GM21447 (cell line): ENCODE measurements at regions not wholly inside any gene's neighbourhood (a gene's known extent, or its start where the extent isn't known, plus 50 kb on each side); places are given as distances from the start of the nearest gene placed in this dataset.
"Not testable (repeated sequence)": the region's sequence is repeated elsewhere in the genome, so short reads cannot be mapped to it uniquely, and the experiment has no call there.

Source experiments
- ATAC-seq: cut with Tn5 transposase; IDR thresholded peaks from one replicate; pipeline ENCODE4 v1.9.1; 2021; ENCODE audit not compliant: unreplicated experiment

DNA sequence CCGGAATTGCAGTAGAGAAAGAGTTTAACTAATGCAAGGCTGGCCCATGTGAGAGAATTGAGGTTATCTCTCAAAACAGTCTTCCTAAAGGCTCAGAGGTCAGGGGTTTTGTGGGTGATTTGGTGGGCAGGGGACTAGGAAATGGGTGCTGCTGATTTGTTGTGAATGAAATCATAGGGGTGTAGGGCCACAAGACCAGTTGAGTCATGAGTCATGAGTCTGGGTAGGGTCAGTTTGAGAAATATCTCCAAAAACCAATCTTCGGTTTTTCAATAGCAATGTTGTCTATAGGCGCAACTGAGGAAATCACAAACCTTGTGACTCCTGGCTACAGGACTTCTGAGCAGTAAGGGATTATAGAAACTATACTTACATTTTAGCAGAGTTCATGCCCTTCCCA is 460.0 kb upstream of the NRP1 start:
- no peak for ATAC-seq

DNA sequence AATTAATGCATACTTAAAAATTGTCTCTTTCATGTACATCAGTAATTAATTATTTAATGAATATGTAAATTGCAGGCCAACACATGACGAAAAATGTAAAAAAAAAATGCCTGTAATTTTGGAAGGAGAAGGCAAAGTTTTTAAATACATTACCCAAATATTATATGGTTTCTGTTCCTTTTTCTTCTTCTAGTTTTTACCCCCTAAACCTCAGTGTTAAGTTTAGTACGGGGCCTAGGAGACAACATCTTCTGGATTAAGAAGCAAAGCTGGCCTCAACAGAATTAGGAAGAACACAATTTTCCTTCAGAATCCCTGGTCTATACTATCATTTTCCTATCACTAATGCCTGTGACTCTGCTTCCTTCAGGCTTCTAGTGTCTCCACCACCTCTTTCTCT is 459.3 kb upstream of the NRP1 start:
- no peak for ATAC-seq

- no peak for ATAC-seq
These were observed 456.8 kb upstream of the NRP1 start for GRCh38 chr10:33791272-33791660.

DNA sequence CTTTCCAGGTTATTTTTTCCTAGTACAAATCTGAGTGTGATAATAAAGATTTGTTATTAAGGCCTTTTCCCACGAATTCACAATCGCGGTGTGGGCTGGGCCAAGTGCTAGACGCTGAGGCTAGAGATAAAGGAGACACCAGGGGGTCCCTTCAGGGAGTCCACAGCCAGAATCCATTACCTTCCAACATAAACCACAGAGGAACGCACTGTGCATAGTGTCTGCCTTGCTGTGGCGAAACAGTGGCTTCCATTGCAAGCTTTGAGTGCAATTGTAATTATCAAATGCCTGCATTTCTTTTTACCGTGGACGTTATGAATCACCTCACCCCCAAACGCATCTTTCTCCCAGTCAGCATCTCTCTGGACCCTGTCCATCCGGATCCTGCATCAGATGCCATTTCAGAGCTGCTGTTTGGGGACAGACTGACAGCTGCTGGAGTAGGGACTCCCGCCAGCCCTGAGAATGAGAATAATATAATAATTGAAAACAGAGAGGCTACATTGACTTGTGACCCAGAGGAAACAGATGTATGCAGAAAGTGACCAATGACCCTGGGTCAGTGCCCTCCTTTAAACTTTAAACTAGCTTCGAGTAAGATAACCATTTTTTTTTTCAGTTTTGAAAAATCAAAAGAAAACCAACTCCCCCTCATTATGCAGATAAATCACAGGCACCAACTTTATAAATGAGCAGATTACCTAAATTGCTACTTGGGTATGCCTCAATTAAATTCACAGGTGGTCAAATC is 456.2 kb upstream of the NRP1 start:
- no peak for ATAC-seq

DNA sequence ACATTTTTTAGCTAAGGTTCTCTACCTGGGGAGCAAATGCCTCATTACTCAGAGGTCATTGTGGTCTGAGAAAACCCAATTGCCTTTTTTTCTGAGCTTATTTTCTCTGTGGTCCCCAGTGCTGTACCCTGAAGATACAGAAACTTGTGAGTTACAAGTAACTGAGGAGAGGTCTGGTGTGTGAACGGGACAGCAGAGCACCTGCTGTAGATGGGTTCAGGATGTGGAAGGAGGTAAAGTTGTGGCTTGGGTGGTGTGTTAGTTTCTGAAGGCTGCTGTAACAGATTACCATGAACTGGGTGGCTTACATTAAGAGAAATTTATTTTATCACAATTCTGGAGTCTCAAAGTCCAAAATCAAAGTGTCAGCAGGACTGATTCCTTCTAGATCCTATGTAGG is 449.1 kb upstream of the NRP1 start:
- no peak for ATAC-seq

DNA sequence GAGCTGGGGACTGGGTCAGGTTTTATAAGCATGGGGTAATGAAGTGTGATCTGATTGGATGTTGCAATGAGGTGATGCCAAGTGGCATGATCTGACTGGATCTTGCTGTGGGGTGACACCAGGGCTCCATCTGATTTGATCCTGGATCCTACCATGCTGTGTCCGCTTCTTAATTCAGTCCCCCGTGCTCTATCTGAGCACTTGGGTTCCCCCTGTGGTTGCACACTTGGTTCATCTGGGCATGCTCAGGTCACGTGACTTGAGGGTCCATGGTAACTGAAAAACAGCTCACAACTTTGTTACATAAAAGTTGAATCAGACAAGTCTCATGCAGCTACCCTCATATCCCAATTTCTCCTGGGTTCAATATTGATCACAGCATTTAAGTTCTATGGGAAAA is 448.6 kb upstream of the NRP1 start:
- no peak for ATAC-seq

DNA sequence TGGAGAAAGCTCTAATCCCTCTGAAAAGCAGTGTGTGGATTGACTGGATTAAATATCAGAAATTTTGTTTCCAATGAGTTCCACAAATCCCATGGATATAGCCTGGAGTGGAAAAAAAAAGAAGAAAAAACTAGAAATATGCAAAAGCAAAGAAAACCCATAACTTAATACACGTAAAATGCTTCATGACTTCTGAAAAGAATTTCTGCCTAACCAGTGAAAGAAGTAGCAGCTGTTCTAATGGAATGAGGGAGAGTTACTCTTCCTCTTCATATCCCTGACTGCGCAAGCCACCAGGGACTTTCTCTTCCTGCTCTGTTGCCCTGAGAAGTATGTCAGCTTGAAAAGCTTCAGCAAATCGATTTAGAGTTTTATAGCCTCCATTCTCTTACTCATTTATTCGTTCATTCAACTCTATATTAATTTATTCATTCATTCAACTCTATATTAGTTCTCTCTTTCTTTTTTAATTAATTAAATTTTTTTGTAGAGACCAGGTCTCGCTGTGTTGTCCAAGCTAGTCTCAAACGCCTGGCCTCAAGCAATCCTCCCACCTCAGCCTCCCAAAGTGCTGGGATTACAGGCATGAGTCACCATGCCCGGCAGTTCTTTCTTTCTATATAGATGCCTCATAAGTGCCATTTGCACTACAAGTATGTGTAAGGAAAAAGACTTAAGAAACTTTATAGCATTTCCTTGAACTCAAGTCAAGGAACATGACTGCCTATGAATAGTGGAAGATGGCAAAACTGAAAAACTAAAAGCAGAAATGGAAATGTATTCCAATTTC is 447.3 kb upstream of the NRP1 start:
- no peak for ATAC-seq

- no peak for ATAC-seq
These were observed 446.5 kb upstream of the NRP1 start for GRCh38 chr10:33780961-33781360.

- no peak for ATAC-seq
These were observed 442.8 kb upstream of the NRP1 start for GRCh38 chr10:33777223-33777622.

DNA sequence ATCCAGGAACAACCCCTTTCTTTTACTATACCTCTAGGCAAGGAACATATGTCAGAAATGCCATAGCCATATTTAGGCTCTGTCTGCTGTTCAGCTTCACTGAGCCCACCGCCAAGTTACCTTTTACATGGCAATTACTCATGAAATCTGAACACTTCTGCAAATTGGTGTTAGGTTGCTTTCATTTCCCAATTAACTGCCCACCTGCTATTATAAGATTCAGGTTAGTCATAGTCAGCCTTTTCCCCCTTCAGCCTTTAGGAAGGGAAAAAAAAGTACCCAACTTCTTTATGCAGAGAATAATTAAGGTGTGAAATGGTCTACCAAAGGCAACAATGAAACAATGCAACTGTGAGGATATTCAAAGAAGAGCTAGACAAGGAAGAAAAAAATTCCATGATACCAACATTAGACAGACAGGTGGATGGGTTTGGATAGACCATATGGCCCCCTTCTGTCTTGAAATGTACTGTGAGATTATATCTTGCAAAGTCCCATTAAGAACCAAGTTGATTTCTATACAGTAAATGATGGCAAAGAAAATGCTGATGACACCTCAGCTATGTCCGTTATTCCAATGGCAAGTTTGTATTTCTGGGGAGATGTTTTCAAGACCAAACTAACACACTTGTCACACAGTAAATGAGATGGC is 442.1 kb upstream of the NRP1 start:
- ATAC-seq, result no peak

GRCh38 chr10:33774857-33775256 is 440.4 kb upstream of the NRP1 start:
- no peak for ATAC-seq

DNA sequence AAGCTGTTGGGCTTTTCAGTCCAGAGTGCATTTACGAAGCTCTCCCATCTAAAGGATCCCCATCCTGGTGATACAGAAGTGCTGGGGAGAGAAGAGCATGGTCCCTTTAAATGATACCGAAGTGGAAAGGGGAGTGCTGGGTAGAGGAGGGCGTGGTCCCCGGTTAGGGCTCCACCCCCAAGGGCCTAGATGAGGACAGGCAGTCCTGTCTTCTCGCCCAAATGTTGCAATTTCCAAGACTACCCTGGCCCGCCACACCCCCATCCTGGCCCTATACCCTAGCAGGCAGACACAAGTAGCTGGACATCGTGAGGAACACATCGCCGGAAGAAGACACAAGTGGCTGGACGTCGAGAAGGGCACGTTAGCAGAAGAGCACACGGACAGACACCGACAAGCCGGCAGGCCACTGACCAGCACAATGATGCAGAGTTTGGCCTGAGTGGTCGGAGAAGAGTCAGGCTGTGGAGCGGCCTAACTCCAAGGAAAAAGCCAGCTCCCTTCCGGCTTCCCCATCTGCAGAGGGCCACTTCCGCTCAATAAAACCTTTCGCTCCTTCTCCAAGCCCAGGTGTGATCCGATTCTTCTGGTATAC is 439.5 kb upstream of the NRP1 start:
- ATAC-seq, result no peak

DNA sequence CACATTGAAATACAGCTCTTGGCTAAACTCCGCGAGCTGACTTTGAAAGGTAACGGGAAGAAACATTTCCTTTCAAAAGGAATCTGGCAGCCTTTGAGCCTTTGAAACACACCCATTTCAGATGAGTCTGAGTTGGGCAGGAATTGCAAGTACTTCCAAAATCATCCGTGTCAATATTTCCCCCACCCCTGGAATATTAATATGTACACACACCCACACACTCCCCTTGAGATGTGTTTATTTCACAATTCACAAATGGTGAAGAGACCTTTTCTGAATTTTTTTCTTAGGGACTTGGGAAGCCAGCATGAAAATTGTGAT is 438.7 kb upstream of the NRP1 start:
- ATAC-seq, result no peak

DNA sequence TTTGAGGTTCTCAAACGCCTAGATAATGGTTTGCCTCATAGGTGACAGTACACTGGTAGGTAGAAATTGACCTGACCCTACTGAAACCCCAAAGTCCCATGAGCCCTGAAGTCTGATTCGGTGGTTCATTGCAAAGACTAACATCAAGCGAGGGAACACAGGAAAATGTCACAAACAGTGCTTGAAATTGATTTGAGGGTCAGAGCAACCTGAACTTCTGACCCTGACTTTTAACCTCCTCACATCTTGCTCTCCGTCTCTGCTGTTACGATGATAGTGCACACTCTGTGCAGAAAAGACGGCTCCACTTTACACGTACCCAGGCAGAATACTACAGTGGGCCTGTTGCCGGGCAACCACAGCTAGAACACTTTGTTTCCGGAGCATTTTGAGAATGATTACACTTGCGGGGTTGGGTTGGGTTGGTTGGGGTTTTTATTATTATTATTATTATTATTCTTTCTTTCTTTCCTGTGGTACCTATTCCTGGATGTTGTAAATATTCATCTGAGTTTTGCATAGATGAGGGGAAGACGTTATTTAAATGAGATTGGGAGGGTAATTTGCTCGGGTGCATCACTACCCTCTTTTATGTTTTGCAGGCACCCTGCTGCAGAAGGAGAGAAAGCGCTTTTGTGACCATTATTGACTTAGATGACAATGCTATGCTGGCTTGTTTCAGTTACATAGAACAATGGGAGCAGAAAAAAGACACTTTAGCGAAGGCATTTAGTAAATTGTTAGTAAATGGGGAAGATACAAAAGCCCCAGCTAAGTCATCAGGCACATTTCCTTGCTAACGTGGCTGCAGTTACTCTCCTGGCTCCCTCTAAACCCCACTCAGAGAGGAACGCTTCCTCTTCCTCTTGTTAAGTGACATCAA is 438.1 kb upstream of the NRP1 start:
- no peak for ATAC-seq

DNA sequence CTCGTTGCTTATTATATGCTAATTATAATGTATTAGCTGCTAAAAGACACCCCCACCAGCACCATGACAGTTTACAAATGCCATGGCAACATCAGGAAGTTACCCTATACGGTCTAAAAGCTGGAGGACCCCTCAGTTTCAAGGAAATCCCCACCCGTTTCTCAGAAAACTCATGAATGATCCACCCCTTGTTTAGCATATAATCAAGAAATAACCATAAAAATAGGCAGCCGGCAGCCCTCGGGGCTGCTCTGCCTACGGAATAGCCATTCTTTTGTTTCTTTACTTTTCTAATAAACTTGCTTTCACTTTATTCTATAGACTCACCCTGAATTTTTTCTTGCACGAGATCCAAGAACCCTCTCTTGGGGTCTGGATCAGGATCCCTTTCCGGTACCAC is 437.4 kb upstream of the NRP1 start:
- ATAC-seq, result not testable (repeated sequence)

DNA sequence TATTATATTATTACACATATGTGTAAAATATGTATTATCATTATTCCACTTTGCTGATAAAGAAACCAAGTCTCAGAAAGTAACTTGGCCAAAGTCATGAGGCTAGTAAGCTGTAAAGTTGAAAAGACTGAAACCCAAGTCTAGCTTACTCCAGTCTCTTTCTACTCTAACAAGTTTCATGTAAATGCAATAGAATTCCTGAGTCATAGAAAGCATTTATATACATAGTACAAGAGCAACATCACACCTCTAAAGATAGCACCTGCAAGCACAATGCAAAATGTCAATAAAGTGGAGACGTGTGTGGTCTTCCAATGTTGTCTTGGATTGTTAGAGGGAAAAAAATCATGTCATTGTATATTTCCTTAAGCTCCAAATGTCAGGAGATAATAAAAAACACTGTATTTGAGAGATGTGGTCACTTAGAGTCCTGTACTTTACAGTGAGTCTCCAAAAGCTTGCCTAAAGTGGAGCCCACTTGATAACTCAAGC is 430.3 kb upstream of the NRP1 start:
- no peak for ATAC-seq

GRCh38 chr10:33760056-33760943 is 425.8 kb upstream of the NRP1 start:
- no peak for ATAC-seq

GRCh38 chr10:33759191-33759590 is 424.7 kb upstream of the NRP1 start:
- no peak for ATAC-seq

DNA sequence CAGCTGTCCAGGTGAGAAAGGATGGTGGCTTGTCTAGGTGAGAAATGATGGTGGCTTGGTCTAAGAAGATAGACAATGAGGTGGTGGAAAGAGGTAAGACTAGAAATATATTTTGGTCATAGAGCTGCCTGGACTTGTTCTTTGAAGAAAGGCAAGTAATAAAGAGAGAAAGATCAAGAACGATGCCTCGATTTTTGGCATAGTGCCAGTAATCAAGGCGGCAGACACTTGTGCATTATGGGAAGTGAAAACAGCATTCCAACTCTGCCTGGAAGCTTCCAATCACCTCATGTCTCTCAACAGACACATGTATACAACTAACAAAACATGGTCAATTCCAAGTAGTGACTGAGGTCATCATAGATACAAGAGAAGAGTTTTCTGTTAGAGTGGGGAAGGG is 423.8 kb upstream of the NRP1 start:
- no peak for ATAC-seq

GRCh38 chr10:33754052-33754451 is 419.6 kb upstream of the NRP1 start:
- ATAC-seq, result no peak
